K562 (cell line): ENCODE measurements at regions not wholly inside any gene's neighbourhood (a gene's known extent, or its start where the extent isn't known, plus 50 kb on each side); places are given as distances from the start of the nearest gene placed in this dataset.

Source experiments
- ESRRB ChIP-seq: fragments of 250-450 bp; sonication (Bioruptor Pico); IDR thresholded peaks from 2 replicates; pipeline ENCODE4 v1.5.0; 2020; ENCODE audit warnings: mild to moderate bottlenecking, moderate library complexity, borderline replicate concordance
- ZBTB1 ChIP-seq: sonication (generic); formaldehyde crosslinking; IDR thresholded peaks from 2 replicates; pipeline ENCODE4 v1.8.1; 2023; ENCODE audit warnings: missing genetic modification reagents, low read depth, mild to moderate bottlenecking, borderline replicate concordance

DNA sequence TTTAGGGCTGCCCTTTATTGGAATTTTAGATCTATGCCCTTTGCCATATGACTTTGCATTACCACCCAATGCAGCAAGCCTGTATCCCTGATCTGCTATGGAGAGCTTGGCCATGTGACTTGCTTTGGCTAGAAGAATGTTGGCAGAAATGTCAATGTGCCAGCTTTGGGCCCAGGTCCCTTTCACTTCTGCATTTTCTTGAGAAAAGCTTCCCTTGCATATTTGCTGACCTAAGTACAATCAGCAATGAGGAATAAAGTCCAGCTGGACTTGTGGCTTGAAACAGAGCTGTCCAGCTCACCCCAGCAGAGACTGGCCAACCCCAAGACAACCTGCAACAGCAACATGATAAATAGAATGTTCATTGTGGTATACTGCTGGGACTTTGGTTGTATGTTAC is 135.9 kb downstream of the PAH start:
- TF ChIP-seq ESRRB (CRISPR knock-in tag) (no peak), ZBTB1 (no peak)
